Activated CD4-positive, alpha-beta T cell treated with anti-CD3 and anti-CD28 coated beads for 36 hours (primary cell): ENCODE measurements at regions not wholly inside any gene's neighbourhood (a gene's known extent, or its start where the extent isn't known, plus 50 kb on each side); places are given as distances from the start of the nearest gene placed in this dataset.

Experiments
- ATAC-seq: fragments of 200-7000 bp; cut with Tn5 transposase; one replicate; pipeline ENCODE4 v1.10.0; 2021; ENCODE audit warnings: mild to moderate bottlenecking, moderate library complexity
- CTCF ChIA-PET: fragments of 350-600 bp; sonication (Branson Sonifier 250); formaldehyde crosslinking; loops from one replicate; lab custom pipeline; 2021; ENCODE audit warnings: antibody characterized with exemption; lab: Charles Lee
- POLR2A ChIA-PET: fragments of 350-600 bp; sonication (Branson Sonifier 250); formaldehyde crosslinking; loops from one replicate; lab custom pipeline; 2021; ENCODE audit warnings: antibody characterized with exemption, inconsistent platforms; lab: Charles Lee
- DNase-seq: peaks from one replicate; pipeline ENCODE4 v3.0.0-alpha.2; 2020
- H3K27ac Mint-ChIP-seq: one replicate; pipeline ENCODE4 v1.8.0; 2021; ENCODE audit warnings: mixed read lengths
- H3K27me3 Mint-ChIP-seq: one replicate; pipeline ENCODE4 v1.8.0; 2021; ENCODE audit warnings: mixed read lengths
- H3K36me3 Mint-ChIP-seq: one replicate; pipeline ENCODE4 v1.8.0; 2021; ENCODE audit warnings: low read depth, mixed read lengths
- H3K4me1 Mint-ChIP-seq: one replicate; pipeline ENCODE4 v1.8.0; 2021; ENCODE audit warnings: mixed read lengths
- H3K4me3 Mint-ChIP-seq: one replicate; pipeline ENCODE4 v1.8.0; 2021; ENCODE audit warnings: mild to moderate bottlenecking, moderate library complexity, mixed read lengths
- H3K9me3 Mint-ChIP-seq: one replicate; pipeline ENCODE4 v1.8.0; 2021; ENCODE audit warnings: low read depth, mixed read lengths
- intact Hi-C, 2 experiments: fragments of 100-400 bp; cut with DNase I in 1 of 2; cut with micrococcal nuclease in 1 of 2; formaldehyde crosslinking; loops; one replicate each; pipeline versions ENCODE4 v1.14.2 to v1.15.1; 2022 to 2024; cut with DNase I, micrococcal nuclease

DNA sequence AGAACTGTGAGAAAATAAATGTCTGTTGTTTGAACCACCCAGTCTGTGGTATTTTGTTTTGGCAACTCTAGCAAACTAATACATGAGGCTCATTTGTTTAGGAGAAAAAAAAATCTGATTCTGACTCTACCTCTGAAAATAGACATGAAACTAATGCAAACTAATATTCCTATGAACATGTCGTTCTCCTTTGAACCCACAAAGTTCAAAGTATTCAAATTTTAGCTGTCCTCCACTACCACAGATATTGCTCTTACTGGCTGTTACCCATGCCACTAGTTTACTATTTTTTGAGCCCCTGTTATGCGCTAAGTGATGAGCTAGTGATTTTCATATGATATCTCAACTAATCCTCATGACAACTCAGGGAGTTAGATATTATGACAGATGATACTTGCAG is 58.8 kb upstream of the ZNF804B start:
- no peak overlapping the region for H3K4me3 Mint-ChIP-seq
- H3K27me3 Mint-ChIP-seq = no peaks in the 10 kb centered on the region
- ChIA-PET CTCF (no interaction called here), POLR2A (no interaction called here)
- H3K4me1 Mint-ChIP-seq = no peaks in the 10 kb centered on the region
- intact Hi-C loops = no loop called here
- DNase-seq (no peak), ATAC-seq (no peak)
- no peak overlapping the region for H3K27ac Mint-ChIP-seq
- H3K9me3 Mint-ChIP-seq = no peaks in the 10 kb centered on the region
- no peaks in the 10 kb centered on the region for H3K36me3 Mint-ChIP-seq

DNA sequence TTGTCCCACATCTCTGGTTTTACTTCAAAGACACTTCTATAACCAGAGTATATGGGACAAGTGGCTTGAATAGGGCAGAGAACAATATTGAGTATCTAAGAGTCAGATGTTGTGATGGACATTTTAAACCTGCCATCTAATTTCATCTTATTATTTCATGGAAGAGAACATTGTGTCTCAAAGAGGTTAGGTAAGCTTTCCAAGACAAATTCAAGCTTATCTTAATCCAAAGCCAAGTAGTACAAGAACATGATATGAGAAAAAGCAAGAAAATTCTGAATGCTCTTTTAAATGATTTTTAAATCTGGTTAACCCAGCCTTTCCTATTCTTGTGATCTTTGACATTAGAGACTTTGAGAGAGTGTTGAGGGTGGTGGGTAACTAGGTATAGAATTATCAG is 65.3 kb upstream of the ZNF804B start:
- Mint-ChIP-seq H3K27me3 (no peaks in the 10 kb centered on the region), H3K4me1 (no peaks in the 10 kb centered on the region), H3K36me3 (no peaks in the 10 kb centered on the region), H3K27ac (no peak overlapping the region), H3K4me3 (no peak overlapping the region), H3K9me3 (no peaks in the 10 kb centered on the region)
- DNase-seq (no peak), ATAC-seq (no peak)
- intact Hi-C loops = no loop called here
- POLR2A ChIA-PET = no interaction called here
- CTCF ChIA-PET = no interaction called here

DNA sequence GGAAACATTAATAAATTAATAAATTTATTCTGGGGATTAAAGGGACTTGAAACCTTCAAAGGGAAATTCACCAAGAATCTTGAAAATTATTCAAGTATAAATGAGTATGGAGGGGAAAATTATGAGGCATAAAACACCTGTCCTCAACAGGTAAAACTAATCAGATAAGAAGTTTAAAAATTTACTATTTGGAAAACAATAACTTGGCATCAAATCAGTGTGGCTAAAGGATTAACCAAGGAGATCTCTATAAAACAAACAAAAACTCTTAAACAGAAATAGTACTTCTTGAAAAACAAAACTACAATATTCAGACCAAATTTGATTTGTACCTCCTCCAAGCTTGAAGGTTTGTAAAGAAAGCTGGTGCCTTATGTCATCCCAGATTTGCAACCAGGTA is 66.4 kb upstream of the ZNF804B start:
- CTCF ChIA-PET = no interaction called here

DNA sequence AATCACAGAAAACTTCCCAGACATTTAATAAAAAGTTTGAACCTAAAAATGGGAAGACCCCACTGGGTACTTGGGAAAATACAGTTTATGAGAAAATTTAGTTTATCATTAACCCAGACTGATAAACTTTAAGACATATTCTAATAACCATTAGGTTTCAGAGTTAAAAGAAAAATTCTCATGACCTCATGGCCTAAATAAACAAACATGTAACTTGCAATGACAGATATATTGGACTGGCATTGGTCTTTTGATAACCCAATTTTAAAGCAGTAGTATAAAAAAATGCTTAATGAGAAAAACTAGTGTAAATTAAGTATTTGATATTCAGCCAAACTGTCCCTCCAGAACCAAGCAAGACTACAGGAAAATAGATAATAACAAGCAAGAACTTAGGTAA is 67.0 kb upstream of the ZNF804B start:
- ATAC-seq = no peak
- no peaks in the 10 kb centered on the region for H3K36me3 Mint-ChIP-seq
- CTCF ChIA-PET = no interaction called here
- no peaks in the 10 kb centered on the region for H3K27me3 Mint-ChIP-seq
- POLR2A ChIA-PET = no interaction called here
- no peak overlapping the region for H3K27ac Mint-ChIP-seq
- H3K4me1 Mint-ChIP-seq = no peaks in the 10 kb centered on the region
- no peaks in the 10 kb centered on the region for H3K9me3 Mint-ChIP-seq
- H3K4me3 Mint-ChIP-seq = no peak overlapping the region
- intact Hi-C loops = no loop called here
- DNase-seq = no peak

More for the DNA sequence above, 66.4 kb upstream of the ZNF804B start:
- no peaks in the 10 kb centered on the region for H3K36me3 Mint-ChIP-seq
- no peaks in the 10 kb centered on the region for H3K4me1 Mint-ChIP-seq
- POLR2A ChIA-PET = no interaction called here
- intact Hi-C loops = no loop called here
- ATAC-seq (no peak), DNase-seq (no peak)
- no peaks in the 10 kb centered on the region for H3K27me3 Mint-ChIP-seq
- H3K4me3 Mint-ChIP-seq = no peak overlapping the region
- no peak overlapping the region for H3K27ac Mint-ChIP-seq
- H3K9me3 Mint-ChIP-seq = no peaks in the 10 kb centered on the region

DNA sequence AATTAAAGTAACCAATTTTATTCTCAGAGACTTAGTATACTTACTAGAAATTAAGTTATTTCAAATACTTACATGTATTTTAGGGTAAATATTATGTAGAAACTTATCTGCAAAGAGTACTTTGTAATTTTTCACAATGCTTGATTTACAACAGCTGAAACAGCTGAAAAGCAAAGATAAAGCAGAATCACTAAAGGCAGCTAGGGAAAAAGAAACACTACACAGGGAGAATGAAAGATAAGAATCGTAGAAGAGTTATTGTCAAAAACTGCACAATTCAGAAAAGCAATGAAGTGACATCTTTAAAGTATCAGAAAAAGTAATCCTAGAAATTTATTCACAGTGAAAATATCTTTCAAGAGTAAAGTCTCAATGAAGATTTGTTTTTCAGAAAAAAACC is 69.7 kb upstream of the ZNF804B start:
- Mint-ChIP-seq H3K9me3 (no peaks in the 10 kb centered on the region), H3K4me1 (no peaks in the 10 kb centered on the region), H3K27ac (no peak overlapping the region), H3K36me3 (no peaks in the 10 kb centered on the region), H3K4me3 (no peak overlapping the region), H3K27me3 (no peaks in the 10 kb centered on the region)
- POLR2A ChIA-PET = no interaction called here
- CTCF ChIA-PET = no interaction called here
- no peak for ATAC-seq
- no peak for DNase-seq
- intact Hi-C loops = no loop called here

DNA sequence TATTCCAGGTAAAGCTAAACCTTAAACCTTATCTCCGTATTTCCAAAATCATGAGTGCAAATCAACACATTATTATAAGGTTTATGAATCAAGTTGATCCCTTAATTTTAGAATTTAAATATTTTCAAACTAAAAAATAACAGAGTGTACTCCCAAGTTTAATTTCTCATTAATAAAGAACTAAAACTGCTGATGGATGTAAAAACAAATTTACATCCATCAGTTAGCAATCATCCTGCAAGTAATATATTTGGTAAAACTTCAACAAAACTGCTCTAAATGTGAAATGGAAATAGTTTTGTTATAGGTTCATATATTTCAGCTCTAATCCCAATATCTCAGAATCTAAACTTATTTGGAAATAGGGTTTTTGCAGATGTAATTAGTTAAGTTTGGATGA is 71.3 kb upstream of the ZNF804B start:
- no peak overlapping the region for H3K27ac Mint-ChIP-seq
- no peak overlapping the region for H3K4me3 Mint-ChIP-seq
- H3K9me3 Mint-ChIP-seq = no peaks in the 10 kb centered on the region
- no peaks in the 10 kb centered on the region for H3K36me3 Mint-ChIP-seq
- intact Hi-C loops = no loop called here
- ATAC-seq (no peak), DNase-seq (no peak)
- no peaks in the 10 kb centered on the region for H3K27me3 Mint-ChIP-seq
- no peaks in the 10 kb centered on the region for H3K4me1 Mint-ChIP-seq
- POLR2A ChIA-PET = no interaction called here
- CTCF ChIA-PET = no interaction called here

DNA sequence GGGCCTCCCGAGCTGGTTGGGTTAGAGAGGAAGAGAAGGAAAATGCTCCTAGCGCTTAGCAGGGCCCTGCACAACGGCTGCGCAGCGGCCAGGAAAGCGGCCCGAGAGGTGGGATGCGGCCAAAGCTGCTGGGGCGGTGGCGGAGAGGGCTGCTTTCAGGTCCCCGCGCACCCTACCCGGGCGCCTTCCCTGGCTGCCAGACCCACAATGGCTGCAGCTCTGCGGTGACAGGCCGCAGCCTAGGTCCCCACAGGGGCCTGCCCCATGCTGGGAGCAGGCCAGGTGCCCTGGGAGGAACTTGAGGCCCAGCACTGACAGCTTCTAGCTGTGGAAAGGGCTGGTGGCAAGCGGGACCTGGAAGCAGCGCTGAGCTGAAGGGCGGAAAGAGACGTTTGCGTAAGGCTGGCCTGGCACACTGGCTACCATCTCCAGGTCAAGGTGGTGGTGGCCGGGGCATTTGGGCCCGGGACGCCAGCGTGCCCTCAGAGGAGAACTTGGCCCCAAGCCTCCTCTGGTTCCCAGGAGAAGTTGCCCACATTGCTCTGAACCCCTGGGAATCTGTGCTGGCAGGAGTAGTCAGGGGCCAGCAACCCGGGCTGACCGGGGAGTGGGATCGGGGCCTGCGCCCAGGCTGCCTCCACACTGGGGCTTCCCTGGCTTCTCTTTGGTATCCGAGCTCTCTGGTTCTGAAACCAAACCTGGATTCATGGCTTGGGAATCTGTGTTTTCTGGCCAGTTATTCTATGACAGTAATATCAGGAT is 72.9 kb upstream of the ZNF804B start:
- no peak for ATAC-seq
- H3K36me3 Mint-ChIP-seq = no peaks in the 10 kb centered on the region
- ChIA-PET POLR2A (no interaction called here), CTCF (no interaction called here)
- H3K9me3 Mint-ChIP-seq = no peaks in the 10 kb centered on the region
- no peak for DNase-seq
- H3K27ac Mint-ChIP-seq = no peak overlapping the region
- intact Hi-C loops = no loop called here
- H3K4me1 Mint-ChIP-seq = no peaks in the 10 kb centered on the region
- H3K27me3 Mint-ChIP-seq = no peaks in the 10 kb centered on the region
- no peak overlapping the region for H3K4me3 Mint-ChIP-seq

DNA sequence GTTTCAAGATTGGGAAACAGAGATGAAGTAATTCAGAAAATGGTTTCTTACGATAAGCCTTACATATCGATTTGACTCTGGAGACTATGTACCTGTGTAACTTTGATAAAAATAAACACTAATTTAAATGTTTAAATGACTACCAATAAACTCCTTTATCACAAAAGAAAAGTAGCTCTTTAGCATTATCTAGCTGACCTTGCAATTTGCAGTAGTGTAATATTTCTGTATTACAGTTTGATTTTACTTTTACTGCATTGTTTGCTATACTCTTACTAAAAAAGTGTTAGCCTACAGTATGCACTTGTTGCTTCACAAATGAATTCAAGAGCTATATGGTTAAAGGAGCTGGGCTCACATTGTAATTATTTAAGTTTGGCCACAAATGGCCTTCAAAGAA is 77.8 kb upstream of the ZNF804B start:
- CTCF ChIA-PET = no interaction called here
- Mint-ChIP-seq H3K4me1 (no peaks in the 10 kb centered on the region), H3K9me3 (no peaks in the 10 kb centered on the region), H3K27me3 (no peaks in the 10 kb centered on the region), H3K27ac (no peak overlapping the region), H3K4me3 (no peak overlapping the region), H3K36me3 (no peaks in the 10 kb centered on the region)
- ATAC-seq (no peak), DNase-seq (no peak)
- POLR2A ChIA-PET = no interaction called here
- intact Hi-C loops = no loop called here

DNA sequence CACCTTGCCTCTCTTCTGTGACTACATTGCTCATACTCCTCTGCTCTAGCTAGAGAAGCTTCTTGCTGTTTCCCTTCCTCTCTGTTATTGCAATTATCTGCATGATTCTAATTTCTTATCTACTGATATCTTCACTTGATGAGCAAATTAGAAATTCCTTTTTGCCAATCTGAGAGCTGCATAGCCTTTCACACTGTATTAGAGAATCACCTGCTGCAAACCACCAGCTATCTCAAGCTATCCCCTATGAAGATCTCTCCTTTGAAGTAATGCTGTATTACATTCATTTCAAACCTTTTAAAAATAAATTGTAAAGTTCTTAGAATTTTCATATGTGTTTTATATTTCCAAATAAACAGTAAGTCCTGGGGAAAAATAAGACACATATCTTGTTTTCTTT is 89.0 kb upstream of the ZNF804B start:
- ChIA-PET POLR2A (no interaction called here), CTCF (interaction anchor here (0.9 kb wide), 1 partner anchor 428 kb away, joined by 3 read pairs; no protein-coding TSS in a partner anchor)
- Mint-ChIP-seq H3K4me1 (no peaks in the 10 kb centered on the region), H3K27me3 (no peaks in the 10 kb centered on the region), H3K4me3 (no peak overlapping the region), H3K27ac (no peak overlapping the region), H3K36me3 (no peaks in the 10 kb centered on the region), H3K9me3 (no peaks in the 10 kb centered on the region)
- DNase-seq (no peak), ATAC-seq (no peak)
- intact Hi-C loops = no loop called here

DNA sequence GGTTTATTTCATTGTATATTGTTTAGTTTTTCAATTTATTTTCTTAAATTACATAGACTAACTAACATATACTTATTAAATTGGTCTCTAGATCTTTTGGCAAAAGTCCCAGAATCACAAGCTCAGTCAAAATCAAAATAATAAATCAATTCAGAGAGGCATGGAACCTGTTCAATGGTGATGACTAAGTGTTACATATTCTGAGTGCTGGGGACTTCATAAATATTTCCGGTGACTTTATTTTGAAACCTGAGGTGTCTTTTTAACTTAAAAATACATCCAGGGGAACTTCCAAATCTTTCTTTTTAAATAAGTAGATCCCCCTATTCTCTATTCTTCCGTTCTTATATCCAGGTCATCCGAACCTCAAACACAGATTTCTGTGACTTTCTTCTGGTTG is 89.6 kb upstream of the ZNF804B start:
- no peaks in the 10 kb centered on the region for H3K36me3 Mint-ChIP-seq
- no peak overlapping the region for H3K27ac Mint-ChIP-seq
- POLR2A ChIA-PET = interaction anchor here (0.6 kb wide), 1 partner anchor 535 kb away, joined by 3 read pairs; no protein-coding TSS in a partner anchor
- H3K4me3 Mint-ChIP-seq = no peak overlapping the region
- H3K27me3 Mint-ChIP-seq = no peaks in the 10 kb centered on the region
- no peaks in the 10 kb centered on the region for H3K9me3 Mint-ChIP-seq
- CTCF ChIA-PET = interaction anchor here (0.9 kb wide), 1 partner anchor 427 kb away, joined by 3 read pairs; no protein-coding TSS in a partner anchor
- no peaks in the 10 kb centered on the region for H3K4me1 Mint-ChIP-seq
- no peak for ATAC-seq
- no peak for DNase-seq
- intact Hi-C loops = no loop called here

DNA sequence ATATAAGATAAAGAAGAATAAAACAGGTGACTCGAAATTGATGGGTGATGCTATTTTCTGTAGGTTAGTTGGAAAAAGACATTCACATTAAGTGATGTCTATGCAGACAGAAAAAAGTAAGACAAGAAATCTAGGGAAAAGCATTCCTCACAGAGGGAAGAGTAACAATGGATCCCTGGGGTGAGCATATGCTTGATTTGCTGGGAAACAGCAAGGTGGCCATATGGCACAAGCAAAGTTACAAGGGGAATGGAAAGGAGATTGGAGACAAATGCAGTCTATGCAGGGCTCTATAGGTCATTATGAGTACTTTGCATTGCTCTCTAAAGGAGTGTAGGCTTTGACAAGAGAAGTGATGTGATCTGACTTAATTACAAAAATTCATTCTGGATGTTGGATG is 90.9 kb upstream of the ZNF804B start:
- no peak overlapping the region for H3K4me3 Mint-ChIP-seq
- H3K9me3 Mint-ChIP-seq = no peaks in the 10 kb centered on the region
- no peaks in the 10 kb centered on the region for H3K36me3 Mint-ChIP-seq
- DNase-seq (no peak), ATAC-seq (no peak)
- H3K4me1 Mint-ChIP-seq = no peaks in the 10 kb centered on the region
- ChIA-PET CTCF (no interaction called here), POLR2A (no interaction called here)
- intact Hi-C loops = no loop called here
- H3K27ac Mint-ChIP-seq = no peak overlapping the region
- H3K27me3 Mint-ChIP-seq = no peaks in the 10 kb centered on the region

DNA sequence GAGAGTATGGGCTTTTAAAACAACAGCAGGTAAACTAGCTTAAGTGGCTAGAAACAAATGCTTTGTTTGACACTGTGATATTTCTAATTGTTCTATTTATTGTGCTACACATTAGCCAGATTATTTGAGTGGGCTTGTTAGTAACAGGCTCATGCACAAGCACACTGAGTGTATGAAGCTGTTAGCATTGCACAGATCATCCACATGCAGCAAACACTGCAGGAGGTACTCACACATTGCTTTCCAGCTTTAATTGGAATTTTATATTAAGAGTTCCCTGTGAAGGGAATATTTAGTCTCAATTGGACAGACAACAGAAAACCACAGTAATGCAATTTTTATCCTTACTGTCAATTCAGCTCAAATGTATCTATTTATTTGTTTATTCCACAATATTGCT is 92.9 kb upstream of the ZNF804B start:
- Mint-ChIP-seq H3K9me3 (no peaks in the 10 kb centered on the region), H3K4me1 (no peaks in the 10 kb centered on the region)

More for the DNA sequence above, 92.9 kb upstream of the ZNF804B start:
- no peak for DNase-seq
- Mint-ChIP-seq H3K36me3 (no peaks in the 10 kb centered on the region), H3K27ac (no peak overlapping the region), H3K27me3 (no peaks in the 10 kb centered on the region), H3K4me3 (no peak overlapping the region)
- no peak for ATAC-seq
- ChIA-PET CTCF (no interaction called here), POLR2A (no interaction called here)
- intact Hi-C loops = no loop called here
